K562 (cell line): ENCODE measurements at regions not wholly inside any gene's neighbourhood (a gene's known extent, or its start where the extent isn't known, plus 50 kb on each side); places are given as distances from the start of the nearest gene placed in this dataset.

Experiments used
- ADNP ChIP-seq: fragments of 200-800 bp; sonication (Bioruptor generic); IDR thresholded peaks from 2 replicates; pipeline ENCODE4 v1.6.1; 2016; ENCODE audit warnings: missing genetic modification characterization, missing compliant biosample characterization
- ARNT ChIP-seq, 2 experiments: fragments of 450-650 bp; IDR thresholded peaks; 2 replicates each; pipeline ENCODE4 v1.6.1; 2016; ENCODE audit warnings: mild to moderate bottlenecking in 1 of 2
- CHD1 ChIP-seq: fragments of 200-600 bp; sonication (generic); IDR thresholded peaks from one replicate; pipeline ENCODE4 v1.6.1; 2012; ENCODE audit warnings: mild to moderate bottlenecking, moderate library complexity, low read length, inconsistent platforms
- CTBP1 ChIP-seq: fragments of 450-650 bp; IDR thresholded peaks from 2 replicates; pipeline ENCODE4 v1.6.1; 2016; ENCODE audit warnings: borderline replicate concordance
- GABPB2 ChIP-seq: fragments of 250-450 bp; sonication (Bioruptor Pico); conservative IDR thresholded peaks from 2 replicates; pipeline ENCODE4 v1.5.1; 2021; ENCODE audit warnings: mild to moderate bottlenecking
- HDAC6 ChIP-seq: IDR thresholded peaks from 2 replicates; pipeline ENCODE4 v1.6.1; 2012; ENCODE audit warnings: low read depth, mild to moderate bottlenecking, control low read depth, inconsistent platforms, low read length, moderate library complexity
- HDAC8 ChIP-seq: fragments of 450-650 bp; IDR thresholded peaks from 2 replicates; pipeline ENCODE4 v1.6.1; 2016; ENCODE audit warnings: mild to moderate bottlenecking, missing genetic modification characterization, moderate library complexity, missing compliant biosample characterization
- HMGXB4 ChIP-seq: sonication (generic); formaldehyde crosslinking; IDR thresholded peaks from 2 replicates; pipeline ENCODE4 v1.8.1; 2023; ENCODE audit warnings: mild to moderate bottlenecking, missing genetic modification reagents
- KLF16 ChIP-seq: IDR thresholded peaks from 2 replicates; pipeline ENCODE4 v1.6.1; 2016; ENCODE audit warnings: antibody characterized with exemption
- MNT ChIP-seq, 2 experiments: fragments of 450-650 bp; conservative IDR thresholded peaks; 2 replicates each; pipeline ENCODE4 v1.6.1; 2017; ENCODE audit warnings: mild to moderate bottlenecking in 2 of 2, moderate library complexity in 2 of 2
- MTA1 ChIP-seq: fragments of 450-650 bp; IDR thresholded peaks from 2 replicates; pipeline ENCODE4 v1.6.1; 2017; ENCODE audit warnings: borderline replicate concordance
- NFYB ChIP-seq: IDR thresholded peaks from 2 replicates; pipeline ENCODE4 v1.6.1; 2011; ENCODE audit warnings: mild to moderate bottlenecking, moderate library complexity; ENCODE audit not compliant: insufficient read length; ENCODE audit errors: extremely low read depth
- NR2C2 ChIP-seq, 2 experiments: fragments of 200-800 bp in 1 of 2; sonication (Bioruptor generic) in 1 of 2; sonication (generic) in 1 of 2; formaldehyde crosslinking in 1 of 2; IDR thresholded peaks; 2 replicates each; pipeline versions ENCODE4 v1.6.1 to v1.8.0; 2016 to 2022; ENCODE audit warnings: mild to moderate bottlenecking in 1 of 2, missing compliant biosample characterization in 1 of 2, missing genetic modification characterization in 1 of 2, missing genetic modification reagents in 1 of 2
- POLR2B ChIP-seq: fragments of 450-650 bp; IDR thresholded peaks from 2 replicates; pipeline ENCODE4 v1.6.1; 2018; ENCODE audit warnings: low read depth; ENCODE audit not compliant: partially characterized antibody
- SMC3 ChIP-seq: conservative IDR thresholded peaks from 2 replicates; pipeline ENCODE4 v1.6.1; 2011; ENCODE audit warnings: low read depth, low read length, improper control_type of control experiment; ENCODE audit not compliant: insufficient read depth
- SRSF7 ChIP-seq: fragments of 200-400 bp; formaldehyde crosslinking; optimal IDR thresholded peaks from 2 replicates; pipeline ENCODE3; 2017; ENCODE audit warnings: mild to moderate bottlenecking, low read depth, low read length
- THRAP3 ChIP-seq: fragments of 450-650 bp; IDR thresholded peaks from 2 replicates; pipeline ENCODE4 v1.6.1; 2016; ENCODE audit warnings: mild to moderate bottlenecking, inconsistent platforms, borderline replicate concordance
- ZC3H8 ChIP-seq: fragments of 450-650 bp; IDR thresholded peaks from 2 replicates; pipeline ENCODE4 v1.6.1; 2017
- ZNF133 ChIP-seq: fragments of 250-450 bp; sonication (Bioruptor Pico); IDR thresholded peaks from 2 replicates; pipeline ENCODE4 v1.4.0; 2020; ENCODE audit warnings: mild to moderate bottlenecking
- ZNF282 ChIP-seq: sonication (generic); formaldehyde crosslinking; IDR thresholded peaks from 2 replicates; pipeline ENCODE4 v1.8.1; 2023; ENCODE audit warnings: missing genetic modification reagents
- ZNF592 ChIP-seq: fragments of 450-650 bp; IDR thresholded peaks from 2 replicates; pipeline ENCODE4 v1.6.1; 2017; ENCODE audit warnings: antibody characterized with exemption, mild to moderate bottlenecking
- ZNF644 ChIP-seq: fragments of 200-800 bp; sonication (Bioruptor generic); IDR thresholded peaks from 2 replicates; pipeline ENCODE4 v1.6.1; 2016; ENCODE audit warnings: low read depth, missing genetic modification characterization, missing compliant biosample characterization

GRCh38 chr15:92809064-92809879, 90.9 kb upstream of the CHD2 start (continued):
- TF ChIP-seq MNT (conservative IDR thresholded peaks at IDR 0.05) (peak; percentile 98 to 99), HMGXB4 (CRISPR knock-in tag) (peak; percentile 93), ARNT (IDR thresholded peaks at IDR 0.05) (peak; percentile 100), ZNF282 (CRISPR knock-in tag) (peak; percentile 92), CHD1 (no peak), ZNF133 (CRISPR knock-in tag) (no peak), SMC3 (peak; percentile 88), NR2C2 (CRISPR knock-in tag; IDR thresholded peaks at IDR 0.05) (no peak), NR2C2 (tag; IDR thresholded peaks at IDR 0.05) (peak; percentile 74), KLF16 (peak; percentile 94), GABPB2 (CRISPR knock-in tag) (no peak), CTBP1 (peak; percentile 95; the same call in 1 of the 2 replicates), ZNF644 (tag) (no peak), ZC3H8 (0 out of 2 replicates have a peak, but pooled peaks have one; percentile 79), NFYB (no peak), POLR2B (peak; percentile 67), HDAC8 (tag) (no peak), THRAP3 (no peak), SRSF7 (no peak), ZNF592 (peak; percentile 83), HDAC6 (no peak), MTA1 (no peak), ADNP (tag) (no peak)
